HepG2 (cell line): ENCODE measurements at regions not wholly inside any gene's neighbourhood (a gene's known extent, or its start where the extent isn't known, plus 50 kb on each side); places are given as distances from the start of the nearest gene placed in this dataset.

Experiments used
- ATAC-seq: fragments of 200-7000 bp; cut with Tn5 transposase; 3 replicates; pipeline ENCODE4 v1.9.1; 2020; ENCODE audit warnings: mild to moderate bottlenecking, moderate library complexity
- BruUV-seq: library from RNA; stranded (reverse); fragments of 400-500 nt; replicated peaks from 2 replicates; lab custom pipeline; 2021; lab: Mats Ljungman, UMichigan
- CTCF ChIA-PET: fragments of 300-600 bp; formaldehyde crosslinking; extraction: SDS; loops from one replicate; lab custom pipeline; 2021; ENCODE audit warnings: low total read pairs, inconsistent platforms, low intra/inter-chr PET ratio; lab: Yijun Ruan, JAX
- POLR2A ChIA-PET: fragments of 350-600 bp; sonication (Branson Sonifier 250); formaldehyde crosslinking; loops from one replicate; lab custom pipeline; 2020; ENCODE audit warnings: antibody characterized with exemption, inconsistent platforms; lab: Yijun Ruan, JAX
- DNase-seq: peaks from one replicate; pipeline ENCODE4 v3.0.0-alpha.2; 2015; ENCODE audit warnings: low spot score
- FAIRE-seq: peaks from 3 replicates; lab custom pipeline; 2011; peaks lifted over from hg19 to GRCh38; lab: Jason Lieb, UNC
- H2AFZ ChIP-seq: one replicate; pipeline ENCODE4 v1.6.1; 2011; ENCODE audit warnings: low read length, inconsistent platforms
- H3K27ac ChIP-seq: fragments of 300-600 bp; 3 replicates; pipeline ENCODE4 v1.8.0; 2011; ENCODE audit warnings: mixed run types, mild to moderate bottlenecking, mixed read lengths, low read length, inconsistent platforms; ENCODE audit not compliant: insufficient read depth; ENCODE audit errors: extremely low read length
- H3K27me3 ChIP-seq, 2 experiments: fragments of 200-600 bp in 1 of 2; 2 replicates in 1 of 2; 3 replicates in 1 of 2; pipeline versions ENCODE4 v1.6.0 to v1.8.0; 2011; ENCODE audit warnings: low read length in 2 of 2, mild to moderate bottlenecking in 2 of 2, moderate library complexity in 2 of 2, inconsistent platforms in 1 of 2; ENCODE audit not compliant: insufficient read depth in 2 of 2, control insufficient read depth in 1 of 2
- H3K36me3 ChIP-seq, 2 experiments: fragments of 200-600 bp in 1 of 2; replicated peaks in 1 of 2; 2 replicates in 1 of 2; 3 replicates in 1 of 2; pipeline versions ENCODE4 v1.5.1 to v1.8.0; 2011; ENCODE audit warnings: low read length in 2 of 2, inconsistent platforms in 1 of 2; ENCODE audit not compliant: insufficient read depth in 2 of 2, control insufficient read depth in 1 of 2
- H3K4me1 ChIP-seq: 2 replicates; pipeline ENCODE4 v1.5.1; 2012; ENCODE audit warnings: low read length, inconsistent platforms; ENCODE audit not compliant: insufficient read depth
- H3K4me2 ChIP-seq: 2 replicates; pipeline ENCODE4 v1.6.0; 2011; ENCODE audit warnings: low read depth, low read length, inconsistent platforms
- H3K4me3 ChIP-seq, 3 experiments: fragments of 200-600 bp in 1 of 3; sonication (generic), shearing (Covaris generic) in 1 of 3; replicated peaks in 1 of 3; 2 replicates each; pipeline ENCODE4 v1.5.1; 2011 to 2016; ENCODE audit warnings: low read length in 3 of 3, inconsistent platforms in 2 of 3, low read depth in 2 of 3, mild to moderate bottlenecking in 2 of 3, control low read depth in 1 of 3, mixed read lengths in 1 of 3; ENCODE audit not compliant: insufficient read depth in 1 of 3
- H3K79me2 ChIP-seq: one replicate; pipeline ENCODE4 v1.6.1; 2011; ENCODE audit warnings: low read length, inconsistent platforms; ENCODE audit not compliant: insufficient read depth
- H3K9ac ChIP-seq: 2 replicates; pipeline ENCODE4 v1.6.0; 2011; ENCODE audit warnings: mild to moderate bottlenecking, low read depth, low read length, inconsistent platforms; ENCODE audit not compliant: insufficient read depth
- H3K9me3 ChIP-seq: 2 replicates; pipeline ENCODE4 v1.5.1; 2012; ENCODE audit warnings: mild to moderate bottlenecking, low read length
- H4K20me1 ChIP-seq: 2 replicates; pipeline ENCODE4 v1.6.0; 2011; ENCODE audit warnings: inconsistent platforms, mild to moderate bottlenecking, low read length, moderate library complexity; ENCODE audit not compliant: insufficient read depth
- FLYWCH1 ChIP-seq: sonication (generic); formaldehyde crosslinking; IDR thresholded peaks from 2 replicates; pipeline ENCODE4 v1.8.1; 2023; ENCODE audit warnings: mild to moderate bottlenecking, missing genetic modification reagents
- SAP130 ChIP-seq: IDR thresholded peaks from 2 replicates; pipeline ENCODE4 v1.6.1; 2016; ENCODE audit warnings: low read depth
- SETDB1 ChIP-seq: sonication (generic); formaldehyde crosslinking; IDR thresholded peaks from 2 replicates; pipeline ENCODE4 v1.5.1; 2020; ENCODE audit warnings: missing genetic modification reagents, mild to moderate bottlenecking, borderline replicate concordance
- SMYD3 ChIP-seq: sonication (generic); formaldehyde crosslinking; IDR thresholded peaks from 2 replicates; pipeline ENCODE4 v1.8.1; 2023; ENCODE audit warnings: mild to moderate bottlenecking, missing genetic modification reagents
- TCF7 ChIP-seq: sonication (generic); IDR thresholded peaks from 2 replicates; pipeline ENCODE4 v1.6.1; 2016; ENCODE audit warnings: antibody characterized with exemption, low read depth
- ZNF33B ChIP-seq: sonication (generic); formaldehyde crosslinking; IDR thresholded peaks from 2 replicates; pipeline ENCODE4 v1.5.1; 2020; ENCODE audit warnings: mild to moderate bottlenecking, missing genetic modification reagents
- ZNF567 ChIP-seq: sonication (generic); formaldehyde crosslinking; IDR thresholded peaks from 2 replicates; pipeline ENCODE4 v1.8.1; 2023; ENCODE audit warnings: mild to moderate bottlenecking, missing genetic modification reagents, borderline replicate concordance
- ZSCAN20 ChIP-seq: sonication (generic); formaldehyde crosslinking; IDR thresholded peaks from 2 replicates; pipeline ENCODE4 v1.4.0; 2020; ENCODE audit warnings: missing genetic modification reagents, mild to moderate bottlenecking, borderline replicate concordance
- WGBS: methylation state at CpG from one replicate; pipeline ENCODE4 v1.1.6; 2017; ENCODE audit warnings: low lambda C conversion rate; 5-methylcytosine and 5-hydroxymethylcytosine counted together
- in situ Hi-C: cut with HindIII; loops from 2 replicates; pipeline ENCODE4 v1.10.0; 2017; ENCODE audit warnings: low pct_unique_long_range_greater_than_20kb; ENCODE audit not compliant: extremely low pct_ligation_motif_present
- intact Hi-C: fragments of 100-400 bp; cut with micrococcal nuclease; formaldehyde crosslinking; loops from one replicate; pipeline ENCODE4 v1.10.0; 2022; ENCODE audit not compliant: unreplicated experiment
- TF ChIP-seq, protein P1 (sequence below): IDR thresholded peaks from 2 replicates; pipeline ENCODE4 v1.6.1; 2016; ENCODE audit warnings: low read depth, borderline replicate concordance
- TF ChIP-seq, protein P2 (sequence below): sonication (generic); formaldehyde crosslinking; IDR thresholded peaks from 2 replicates; pipeline ENCODE4 v1.4.0; 2020; ENCODE audit warnings: missing genetic modification reagents
- TF ChIP-seq, protein P3 (sequence below): sonication (generic); formaldehyde crosslinking; conservative IDR thresholded peaks from 2 replicates; pipeline ENCODE4 v1.4.0; 2020; ENCODE audit warnings: mild to moderate bottlenecking, missing genetic modification reagents, moderate library complexity
- TF ChIP-seq, protein P4 (sequence below): IDR thresholded peaks from 2 replicates; pipeline ENCODE4 v1.6.1; 2018; ENCODE audit warnings: missing genetic modification reagents
- TF ChIP-seq, protein P5 (sequence below): sonication (generic); formaldehyde crosslinking; IDR thresholded peaks from 2 replicates; pipeline ENCODE4 v1.4.0; 2020; ENCODE audit warnings: mild to moderate bottlenecking, low read depth, missing genetic modification reagents

DNA sequence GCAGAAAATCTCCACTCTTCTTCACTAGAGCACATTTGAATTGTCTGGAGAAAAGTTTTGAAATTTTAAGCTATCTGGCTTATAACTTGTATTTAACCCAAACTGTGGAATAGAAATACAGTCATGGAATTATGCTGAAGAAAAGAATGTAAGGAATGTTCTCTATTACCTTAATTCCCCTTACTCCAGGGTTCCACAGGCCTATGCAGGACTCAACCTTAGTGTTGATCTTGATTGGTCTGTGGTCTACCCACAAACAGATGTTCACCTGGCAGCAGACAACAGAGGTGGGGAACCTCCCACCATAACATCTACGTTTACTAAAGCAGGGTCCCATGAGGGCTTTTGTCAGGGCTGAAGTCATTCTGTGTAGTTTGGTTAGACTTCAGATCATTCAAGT, 189.3 kb upstream of the GPRIN3 start:
- POLR2A ChIA-PET = no interaction called here
- Histone ChIP-seq H3K36me3 (no peaks in the 10 kb centered on the region), H4K20me1 (no peaks in the 10 kb centered on the region), H3K27ac (no peak overlapping the region), H3K4me1 (no peaks in the 10 kb centered on the region), H2AFZ (no peak overlapping the region), H3K4me3 (no peak overlapping the region), H3K9me3 (no peaks in the 10 kb centered on the region), H3K79me2 (no peaks in the 10 kb centered on the region), H3K27me3 (no peaks in the 10 kb centered on the region), H3K9ac (no peak overlapping the region), H3K4me2 (no peak overlapping the region)
- ATAC-seq (no peak), DNase-seq (no peak), FAIRE-seq (no peak)
- no peak for TF ChIP-seq ZSCAN20 (CRISPR knock-in tag)
- TF ChIP-seq, protein P1, sequence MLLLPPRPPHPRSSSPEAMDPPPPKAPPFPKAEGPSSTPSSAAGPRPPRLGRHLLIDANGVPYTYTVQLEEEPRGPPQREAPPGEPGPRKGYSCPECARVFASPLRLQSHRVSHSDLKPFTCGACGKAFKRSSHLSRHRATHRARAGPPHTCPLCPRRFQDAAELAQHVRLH (CRISPR knock-in tag) = no peak
- TF ChIP-seq, protein P2, sequence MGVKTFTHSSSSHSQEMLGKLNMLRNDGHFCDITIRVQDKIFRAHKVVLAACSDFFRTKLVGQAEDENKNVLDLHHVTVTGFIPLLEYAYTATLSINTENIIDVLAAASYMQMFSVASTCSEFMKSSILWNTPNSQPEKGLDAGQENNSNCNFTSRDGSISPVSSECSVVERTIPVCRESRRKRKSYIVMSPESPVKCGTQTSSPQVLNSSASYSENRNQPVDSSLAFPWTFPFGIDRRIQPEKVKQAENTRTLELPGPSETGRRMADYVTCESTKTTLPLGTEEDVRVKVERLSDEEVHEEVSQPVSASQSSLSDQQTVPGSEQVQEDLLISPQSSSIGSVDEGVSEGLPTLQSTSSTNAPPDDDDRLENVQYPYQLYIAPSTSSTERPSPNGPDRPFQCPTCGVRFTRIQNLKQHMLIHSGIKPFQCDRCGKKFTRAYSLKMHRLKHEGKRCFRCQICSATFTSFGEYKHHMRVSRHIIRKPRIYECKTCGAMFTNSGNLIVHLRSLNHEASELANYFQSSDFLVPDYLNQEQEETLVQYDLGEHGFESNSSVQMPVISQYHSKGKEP = no peak
- TF ChIP-seq SAP130 (CRISPR knock-in tag) = no peak
- TF ChIP-seq SMYD3 (CRISPR knock-in tag) = no peak
- TF ChIP-seq SETDB1 = no peak
- no peak for TF ChIP-seq ZNF567 (CRISPR knock-in tag)
- TF ChIP-seq ZNF33B (CRISPR knock-in tag) = no peak
- no peak for TF ChIP-seq FLYWCH1 (CRISPR knock-in tag)
- TF ChIP-seq, protein P3, sequence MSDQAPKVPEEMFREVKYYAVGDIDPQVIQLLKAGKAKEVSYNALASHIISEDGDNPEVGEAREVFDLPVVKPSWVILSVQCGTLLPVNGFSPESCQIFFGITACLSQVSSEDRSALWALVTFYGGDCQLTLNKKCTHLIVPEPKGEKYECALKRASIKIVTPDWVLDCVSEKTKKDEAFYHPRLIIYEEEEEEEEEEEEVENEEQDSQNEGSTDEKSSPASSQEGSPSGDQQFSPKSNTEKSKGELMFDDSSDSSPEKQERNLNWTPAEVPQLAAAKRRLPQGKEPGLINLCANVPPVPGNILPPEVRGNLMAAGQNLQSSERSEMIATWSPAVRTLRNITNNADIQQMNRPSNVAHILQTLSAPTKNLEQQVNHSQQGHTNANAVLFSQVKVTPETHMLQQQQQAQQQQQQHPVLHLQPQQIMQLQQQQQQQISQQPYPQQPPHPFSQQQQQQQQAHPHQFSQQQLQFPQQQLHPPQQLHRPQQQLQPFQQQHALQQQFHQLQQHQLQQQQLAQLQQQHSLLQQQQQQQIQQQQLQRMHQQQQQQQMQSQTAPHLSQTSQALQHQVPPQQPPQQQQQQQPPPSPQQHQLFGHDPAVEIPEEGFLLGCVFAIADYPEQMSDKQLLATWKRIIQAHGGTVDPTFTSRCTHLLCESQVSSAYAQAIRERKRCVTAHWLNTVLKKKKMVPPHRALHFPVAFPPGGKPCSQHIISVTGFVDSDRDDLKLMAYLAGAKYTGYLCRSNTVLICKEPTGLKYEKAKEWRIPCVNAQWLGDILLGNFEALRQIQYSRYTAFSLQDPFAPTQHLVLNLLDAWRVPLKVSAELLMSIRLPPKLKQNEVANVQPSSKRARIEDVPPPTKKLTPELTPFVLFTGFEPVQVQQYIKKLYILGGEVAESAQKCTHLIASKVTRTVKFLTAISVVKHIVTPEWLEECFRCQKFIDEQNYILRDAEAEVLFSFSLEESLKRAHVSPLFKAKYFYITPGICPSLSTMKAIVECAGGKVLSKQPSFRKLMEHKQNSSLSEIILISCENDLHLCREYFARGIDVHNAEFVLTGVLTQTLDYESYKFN = no peak
- no peak for TF ChIP-seq TCF7
- TF ChIP-seq, protein P4, sequence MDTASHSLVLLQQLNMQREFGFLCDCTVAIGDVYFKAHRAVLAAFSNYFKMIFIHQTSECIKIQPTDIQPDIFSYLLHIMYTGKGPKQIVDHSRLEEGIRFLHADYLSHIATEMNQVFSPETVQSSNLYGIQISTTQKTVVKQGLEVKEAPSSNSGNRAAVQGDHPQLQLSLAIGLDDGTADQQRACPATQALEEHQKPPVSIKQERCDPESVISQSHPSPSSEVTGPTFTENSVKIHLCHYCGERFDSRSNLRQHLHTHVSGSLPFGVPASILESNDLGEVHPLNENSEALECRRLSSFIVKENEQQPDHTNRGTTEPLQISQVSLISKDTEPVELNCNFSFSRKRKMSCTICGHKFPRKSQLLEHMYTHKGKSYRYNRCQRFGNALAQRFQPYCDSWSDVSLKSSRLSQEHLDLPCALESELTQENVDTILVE (CRISPR knock-in tag) = no peak
- TF ChIP-seq, protein P5, sequence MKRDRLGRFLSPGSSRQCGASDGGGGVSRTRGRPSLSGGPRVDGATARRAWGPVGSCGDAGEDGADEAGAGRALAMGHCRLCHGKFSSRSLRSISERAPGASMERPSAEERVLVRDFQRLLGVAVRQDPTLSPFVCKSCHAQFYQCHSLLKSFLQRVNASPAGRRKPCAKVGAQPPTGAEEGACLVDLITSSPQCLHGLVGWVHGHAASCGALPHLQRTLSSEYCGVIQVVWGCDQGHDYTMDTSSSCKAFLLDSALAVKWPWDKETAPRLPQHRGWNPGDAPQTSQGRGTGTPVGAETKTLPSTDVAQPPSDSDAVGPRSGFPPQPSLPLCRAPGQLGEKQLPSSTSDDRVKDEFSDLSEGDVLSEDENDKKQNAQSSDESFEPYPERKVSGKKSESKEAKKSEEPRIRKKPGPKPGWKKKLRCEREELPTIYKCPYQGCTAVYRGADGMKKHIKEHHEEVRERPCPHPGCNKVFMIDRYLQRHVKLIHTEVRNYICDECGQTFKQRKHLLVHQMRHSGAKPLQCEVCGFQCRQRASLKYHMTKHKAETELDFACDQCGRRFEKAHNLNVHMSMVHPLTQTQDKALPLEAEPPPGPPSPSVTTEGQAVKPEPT (CRISPR knock-in tag) = no peak
- CTCF ChIA-PET = no interaction called here
- WGBS = 0% methylated on average over 1 of the region's 1 CpG
- BruUV-seq = no TSS peak
- intact Hi-C loops = no loop called here
- in situ Hi-C loops = no loop called here
